NB4 (cell line): ENCODE measurements at regions not wholly inside any gene's neighbourhood (a gene's known extent, or its start where the extent isn't known, plus 50 kb on each side); places are given as distances from the start of the nearest gene placed in this dataset.

ENCODE experiments used
- DNase-seq: peaks from one replicate; pipeline ENCODE4 v3.0.0; 2010; ENCODE audit warnings: low read depth
- H3K4me3 ChIP-seq: one replicate; pipeline ENCODE4 v1.5.1; 2011; ENCODE audit warnings: mild to moderate bottlenecking, low read depth, low read length, moderate library complexity
- MYC ChIP-seq: IDR thresholded peaks from 2 replicates; pipeline ENCODE4 v1.6.1; 2011; ENCODE audit warnings: low read depth, low read length
- POLR2A ChIP-seq: IDR thresholded peaks from 2 replicates; pipeline ENCODE4 v1.6.1; 2011; ENCODE audit warnings: mild to moderate bottlenecking; ENCODE audit not compliant: insufficient read length; ENCODE audit errors: extremely low read depth
- TF ChIP-seq, protein P1 (sequence below): IDR thresholded peaks from one replicate; pipeline ENCODE4 v1.5.1; 2012; ENCODE audit warnings: low read depth, low read length
- TF ChIP-seq, protein P2 (sequence below): IDR thresholded peaks from 2 replicates; pipeline ENCODE4 v1.6.1; 2011; ENCODE audit warnings: low read depth, low read length

DNA sequence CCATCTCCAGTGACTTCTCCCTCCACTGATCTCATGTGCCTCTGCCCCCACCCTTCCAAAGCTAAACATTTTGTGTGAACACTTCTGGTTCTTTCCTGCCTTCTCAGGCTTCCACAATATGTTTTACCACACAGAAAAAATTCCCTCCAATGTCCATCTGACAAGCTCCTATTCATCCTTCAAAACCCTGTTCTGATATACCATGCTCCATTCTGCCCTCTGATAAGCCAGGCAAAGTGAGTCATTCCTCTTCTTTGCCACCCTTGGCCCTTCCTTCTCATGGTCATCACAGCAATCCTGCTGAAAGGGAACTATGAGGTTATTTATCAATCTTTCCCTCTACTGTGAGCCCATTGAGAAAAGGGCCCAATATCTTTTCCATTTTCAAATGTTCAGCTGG lies 97.6 kb downstream of the BARX1 start:
- H3K4me3 ChIP-seq: no peak overlapping the region
- TF ChIP-seq MYC: no peak
- TF ChIP-seq, protein P1, sequence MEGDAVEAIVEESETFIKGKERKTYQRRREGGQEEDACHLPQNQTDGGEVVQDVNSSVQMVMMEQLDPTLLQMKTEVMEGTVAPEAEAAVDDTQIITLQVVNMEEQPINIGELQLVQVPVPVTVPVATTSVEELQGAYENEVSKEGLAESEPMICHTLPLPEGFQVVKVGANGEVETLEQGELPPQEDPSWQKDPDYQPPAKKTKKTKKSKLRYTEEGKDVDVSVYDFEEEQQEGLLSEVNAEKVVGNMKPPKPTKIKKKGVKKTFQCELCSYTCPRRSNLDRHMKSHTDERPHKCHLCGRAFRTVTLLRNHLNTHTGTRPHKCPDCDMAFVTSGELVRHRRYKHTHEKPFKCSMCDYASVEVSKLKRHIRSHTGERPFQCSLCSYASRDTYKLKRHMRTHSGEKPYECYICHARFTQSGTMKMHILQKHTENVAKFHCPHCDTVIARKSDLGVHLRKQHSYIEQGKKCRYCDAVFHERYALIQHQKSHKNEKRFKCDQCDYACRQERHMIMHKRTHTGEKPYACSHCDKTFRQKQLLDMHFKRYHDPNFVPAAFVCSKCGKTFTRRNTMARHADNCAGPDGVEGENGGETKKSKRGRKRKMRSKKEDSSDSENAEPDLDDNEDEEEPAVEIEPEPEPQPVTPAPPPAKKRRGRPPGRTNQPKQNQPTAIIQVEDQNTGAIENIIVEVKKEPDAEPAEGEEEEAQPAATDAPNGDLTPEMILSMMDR: no peak
- TF ChIP-seq, protein P2, sequence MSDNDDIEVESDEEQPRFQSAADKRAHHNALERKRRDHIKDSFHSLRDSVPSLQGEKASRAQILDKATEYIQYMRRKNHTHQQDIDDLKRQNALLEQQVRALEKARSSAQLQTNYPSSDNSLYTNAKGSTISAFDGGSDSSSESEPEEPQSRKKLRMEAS: no peak
- no peak for TF ChIP-seq POLR2A
- DNase-seq: no peak

DNA sequence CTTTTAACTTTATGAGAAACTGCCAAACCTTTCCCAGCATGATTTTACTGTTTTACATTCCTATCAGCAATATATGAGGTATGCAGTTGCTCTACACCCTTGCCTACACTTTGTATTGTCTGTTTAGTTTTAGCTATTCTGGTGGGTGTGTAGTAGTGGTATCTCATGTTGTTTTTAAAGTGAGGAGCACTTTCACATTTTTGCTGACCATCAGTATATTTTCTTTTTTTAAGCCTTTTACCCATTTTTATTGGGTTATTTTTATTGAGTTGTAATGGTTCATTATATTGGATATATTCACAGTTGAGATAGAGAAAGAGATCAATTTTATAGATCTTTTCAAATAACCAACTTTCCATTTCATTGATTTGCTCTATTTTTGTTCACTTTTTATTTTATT lies 102.4 kb downstream of the BARX1 start:
- no peak overlapping the region for H3K4me3 ChIP-seq
- no peak for DNase-seq
- no peak for TF ChIP-seq POLR2A
- TF ChIP-seq, protein P1: no peak
- TF ChIP-seq, protein P2: no peak
- TF ChIP-seq MYC: no peak

DNA sequence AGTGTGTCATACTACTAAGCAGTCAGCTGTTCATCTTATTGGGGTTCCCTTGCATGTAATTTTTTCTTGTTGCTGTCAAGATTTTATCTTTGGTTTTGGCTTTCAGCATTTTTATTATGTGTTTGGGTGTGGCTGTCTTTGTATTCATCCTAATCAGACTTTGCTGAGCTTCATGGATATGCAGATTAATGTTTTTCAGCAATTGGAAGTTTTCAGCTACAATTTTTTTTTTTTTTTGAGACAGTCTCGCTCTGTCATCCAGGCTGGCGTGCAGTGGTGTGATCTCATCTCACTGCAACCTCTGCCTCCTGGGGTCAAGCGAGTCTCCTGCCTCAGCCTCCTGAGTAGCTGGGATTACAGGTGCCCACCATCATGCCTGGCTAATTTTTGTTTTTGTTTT lies 108.8 kb downstream of the BARX1 start:
- DNase-seq: no peak
- TF ChIP-seq, protein P1: no peak
- TF ChIP-seq POLR2A (no peak), MYC (no peak)
- TF ChIP-seq, protein P2: no peak
- no peak overlapping the region for H3K4me3 ChIP-seq

DNA sequence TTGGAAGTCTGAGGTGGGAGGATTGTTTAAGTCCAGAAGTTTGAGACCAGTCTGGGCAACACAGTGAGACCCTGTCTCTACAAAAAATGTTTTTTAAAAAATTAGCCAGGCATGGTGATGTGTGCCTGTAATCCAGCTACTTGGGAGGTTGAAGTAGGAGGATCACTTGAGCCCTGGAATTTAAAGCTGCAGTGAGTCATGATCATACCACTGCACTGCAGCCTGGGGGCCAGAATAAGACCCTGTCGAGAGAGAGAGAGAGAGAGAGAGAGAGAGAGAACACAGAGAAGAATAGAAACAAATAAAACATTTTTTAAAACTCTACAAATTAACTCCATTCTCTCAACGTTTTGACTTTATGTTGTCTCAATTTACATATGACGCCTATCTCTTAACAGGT lies 111.8 kb downstream of the BARX1 start:
- DNase-seq: no peak
- TF ChIP-seq, protein P1: no peak
- TF ChIP-seq, protein P2: no peak
- TF ChIP-seq MYC (no peak), POLR2A (no peak)
- no peak overlapping the region for H3K4me3 ChIP-seq

DNA sequence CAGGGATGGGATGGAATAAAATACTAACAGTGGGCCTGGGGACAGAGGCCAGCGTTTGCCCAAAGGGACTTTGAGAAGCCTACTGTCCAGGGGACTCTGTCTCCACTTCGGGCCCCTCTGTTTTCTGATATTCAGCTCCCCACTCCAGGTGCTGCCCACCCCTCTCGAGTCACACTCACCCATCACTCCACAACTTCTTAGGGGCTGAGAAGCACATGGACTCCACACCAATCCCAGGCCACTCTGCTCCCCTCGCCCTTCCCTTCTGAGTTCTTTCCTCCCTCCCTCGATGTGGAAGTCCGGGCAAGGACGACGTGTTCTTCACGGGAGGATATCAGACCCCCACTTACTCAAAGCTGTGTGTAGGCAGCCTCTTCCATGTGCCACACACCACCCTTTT lies 124.5 kb downstream of the BARX1 start:
- TF ChIP-seq, protein P2: no peak
- TF ChIP-seq MYC (no peak), POLR2A (no peak)
- TF ChIP-seq, protein P1: no peak
- H3K4me3 ChIP-seq: no peak overlapping the region

More for the DNA sequence above, 124.5 kb downstream of the BARX1 start:
- no peak for DNase-seq
